Neuron (in vitro differentiated cells): ENCODE measurements at regions not wholly inside any gene's neighbourhood (a gene's known extent, or its start where the extent isn't known, plus 50 kb on each side); places are given as distances from the start of the nearest gene placed in this dataset.
"Not testable (repeated sequence)": the region's sequence is repeated elsewhere in the genome, so short reads cannot be mapped to it uniquely, and the experiment has no call there.

Experiments used
- H2AFZ ChIP-seq: one replicate; pipeline ENCODE4 v1.6.1; 2013; ENCODE audit warnings: low read depth, mild to moderate bottlenecking, inconsistent platforms, low read length, moderate library complexity
- H3K27me3 ChIP-seq: one replicate; pipeline ENCODE4 v1.6.1; 2013; ENCODE audit warnings: low read length; ENCODE audit not compliant: insufficient read depth
- H3K36me3 ChIP-seq: one replicate; pipeline ENCODE4 v1.6.1; 2013; ENCODE audit warnings: low read length; ENCODE audit not compliant: insufficient read depth
- H3K4me1 ChIP-seq: one replicate; pipeline ENCODE4 v1.6.1; 2013; ENCODE audit warnings: low read length; ENCODE audit not compliant: insufficient read depth
- H3K4me3 ChIP-seq: 2 replicates; pipeline ENCODE4 v1.5.1; 2013; ENCODE audit warnings: mild to moderate bottlenecking, low read length, moderate library complexity
- H3K9me3 ChIP-seq: one replicate; pipeline ENCODE4 v1.6.1; 2013; ENCODE audit warnings: low read length

- Histone ChIP-seq H3K4me1 (no peaks in the 10 kb centered on the region), H3K9me3 (no peaks in the 10 kb centered on the region), H2AFZ (no peak overlapping the region), H3K4me3 (no peak overlapping the region), H3K36me3 (no peaks in the 10 kb centered on the region), H3K27me3 (no peaks in the 10 kb centered on the region)
These were observed 73.9 kb upstream of the MFGE8 start for GRCh38 chr15:88986949-88987590.

GRCh38 chr15:88987591-88987933, 74.4 kb upstream of the MFGE8 start:
- no peaks in the 10 kb centered on the region for H3K27me3 ChIP-seq
- H3K9me3 ChIP-seq: no peaks in the 10 kb centered on the region
- no peak overlapping the region for H3K4me3 ChIP-seq
- H3K36me3 ChIP-seq: no peaks in the 10 kb centered on the region
- no peaks in the 10 kb centered on the region for H3K4me1 ChIP-seq
- no peak overlapping the region for H2AFZ ChIP-seq

DNA sequence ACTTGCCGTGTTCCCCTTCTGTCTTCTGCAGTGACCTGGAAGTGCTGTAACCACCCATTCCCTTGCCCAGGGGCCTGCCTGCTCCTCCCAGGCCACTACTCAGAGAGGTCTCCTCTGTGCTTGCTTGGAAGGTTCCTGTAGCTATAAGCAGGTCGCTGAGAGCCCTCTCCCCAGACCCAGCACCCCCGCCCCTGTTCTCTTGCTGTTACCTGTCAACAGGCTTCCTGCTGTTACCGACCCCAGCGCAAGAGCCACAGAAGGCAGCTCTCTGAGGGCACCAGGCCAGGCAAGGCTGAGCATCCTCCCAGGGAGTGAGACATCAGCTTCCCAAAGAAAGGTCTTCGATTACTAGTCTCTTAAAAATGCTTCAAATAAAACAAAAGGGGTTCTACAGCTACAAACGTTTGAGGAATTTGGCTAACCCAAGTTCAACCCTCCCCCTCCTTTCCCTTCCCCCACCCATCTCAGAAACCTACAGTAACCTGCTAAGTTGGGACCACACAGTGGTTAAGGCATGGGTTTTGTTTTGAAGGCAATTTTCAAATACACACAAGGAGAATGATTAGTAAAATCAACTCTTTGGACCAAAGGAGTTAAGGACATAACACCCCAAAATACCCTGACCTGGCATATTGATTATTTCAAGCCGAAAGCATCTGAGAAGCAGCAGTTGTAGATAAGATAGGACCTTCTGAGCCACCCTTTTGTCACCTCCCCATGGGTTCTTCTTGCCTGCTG, 74.9 kb upstream of the MFGE8 start:
- Histone ChIP-seq H2AFZ (no peak overlapping the region), H3K4me3 (no peak overlapping the region), H3K36me3 (no peaks in the 10 kb centered on the region), H3K9me3 (no peaks in the 10 kb centered on the region), H3K27me3 (no peaks in the 10 kb centered on the region), H3K4me1 (no peaks in the 10 kb centered on the region)

- Histone ChIP-seq H3K9me3 (no peaks in the 10 kb centered on the region), H2AFZ (no peak overlapping the region), H3K36me3 (no peaks in the 10 kb centered on the region), H3K4me3 (no peak overlapping the region), H3K4me1 (no peaks in the 10 kb centered on the region), H3K27me3 (peaks cover 2% of the 10 kb centered on the region)
These were observed 76.4 kb upstream of the MFGE8 start for GRCh38 chr15:88989578-88989977.

- no peaks in the 10 kb centered on the region for H3K9me3 ChIP-seq
- no peaks in the 10 kb centered on the region for H3K36me3 ChIP-seq
- H3K4me1 ChIP-seq: no peaks in the 10 kb centered on the region
- H3K27me3 ChIP-seq: peaks cover 2% of the 10 kb centered on the region
- no peak overlapping the region for H2AFZ ChIP-seq
- no peak overlapping the region for H3K4me3 ChIP-seq
These were observed 77.1 kb upstream of the MFGE8 start for GRCh38 chr15:88990185-88990679.

DNA sequence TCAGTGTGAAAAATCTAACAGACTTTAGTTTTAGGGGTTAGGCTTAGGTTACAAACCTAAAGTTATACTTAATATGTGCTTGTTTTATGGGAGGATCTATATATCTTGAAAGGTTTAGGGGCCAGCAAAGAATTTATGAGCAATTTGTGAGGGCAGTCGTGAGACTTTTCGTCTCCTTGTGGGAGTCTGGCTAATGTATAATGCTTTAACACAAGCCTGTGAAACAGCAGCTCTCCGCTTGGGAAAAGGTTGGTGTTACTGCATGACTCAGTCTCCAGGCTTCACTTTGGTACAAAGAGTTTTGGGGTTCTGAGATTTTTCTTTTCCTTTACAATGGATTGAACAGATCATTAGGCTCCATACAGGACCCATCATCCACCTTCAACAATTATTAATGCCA, 79.0 kb upstream of the MFGE8 start:
- Histone ChIP-seq H3K4me1 (no peaks in the 10 kb centered on the region), H3K4me3 (no peak overlapping the region), H3K36me3 (no peaks in the 10 kb centered on the region), H3K27me3 (peaks cover 2% of the 10 kb centered on the region), H2AFZ (no peak overlapping the region), H3K9me3 (no peaks in the 10 kb centered on the region)

GRCh38 chr15:88992912-88993376, 79.8 kb upstream of the MFGE8 start:
- Histone ChIP-seq H3K36me3 (no peaks in the 10 kb centered on the region), H3K27me3 (peaks cover 2% of the 10 kb centered on the region), H2AFZ (no peak overlapping the region), H3K9me3 (no peaks in the 10 kb centered on the region), H3K4me1 (no peaks in the 10 kb centered on the region), H3K4me3 (no peak overlapping the region)

DNA sequence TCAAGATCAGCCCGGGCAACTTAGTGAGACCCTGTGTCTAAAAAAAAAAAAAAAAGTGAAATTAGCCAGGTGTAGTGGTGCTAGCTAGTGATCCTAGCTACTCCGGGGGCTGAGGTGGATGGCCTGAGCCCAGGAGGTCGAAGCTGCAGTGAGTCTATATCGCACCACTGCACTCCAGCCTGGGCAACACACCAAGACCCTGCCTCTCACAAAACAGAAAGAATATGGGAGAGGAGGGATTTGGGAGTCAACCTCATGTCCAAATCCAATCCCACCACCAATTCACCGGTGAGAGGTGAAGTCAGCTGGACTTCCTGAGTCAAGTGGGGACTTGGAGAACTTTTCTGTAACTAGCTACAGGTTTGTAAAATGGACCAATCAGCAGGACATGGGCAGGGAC, 80.5 kb upstream of the MFGE8 start:
- H3K27me3 ChIP-seq: peaks cover 2% of the 10 kb centered on the region
- H2AFZ ChIP-seq: no peak overlapping the region
- H3K9me3 ChIP-seq: no peaks in the 10 kb centered on the region
- no peak overlapping the region for H3K4me3 ChIP-seq
- no peaks in the 10 kb centered on the region for H3K36me3 ChIP-seq
- H3K4me1 ChIP-seq: no peaks in the 10 kb centered on the region

- H3K4me3 ChIP-seq: no peak overlapping the region
- no peaks in the 10 kb centered on the region for H3K9me3 ChIP-seq
- no peaks in the 10 kb centered on the region for H3K36me3 ChIP-seq
- no peaks in the 10 kb centered on the region for H3K4me1 ChIP-seq
- no peak overlapping the region for H2AFZ ChIP-seq
- peaks cover 2% of the 10 kb centered on the region for H3K27me3 ChIP-seq
These were observed 81.1 kb upstream of the MFGE8 start for GRCh38 chr15:88994286-88994685.

DNA sequence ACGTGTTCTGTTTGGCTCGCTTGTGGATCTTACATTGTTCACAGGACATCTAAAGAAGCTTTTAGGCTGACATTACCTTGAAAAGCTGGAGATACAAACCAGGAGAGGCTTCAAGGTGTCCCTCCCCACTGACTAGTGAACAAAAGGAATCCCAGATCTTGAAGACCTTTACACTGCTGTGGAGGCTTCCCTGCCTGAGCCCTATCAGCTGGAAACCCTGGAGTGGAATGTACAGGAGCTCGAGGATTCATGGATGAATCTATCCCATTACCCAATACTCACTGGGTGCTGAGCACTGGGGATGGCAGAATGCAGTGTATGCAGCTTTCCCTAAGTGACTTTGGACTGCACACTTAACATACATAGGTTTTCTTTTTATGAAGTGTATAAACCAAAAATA, 82.3 kb upstream of the MFGE8 start:
- Histone ChIP-seq H3K4me3 (no peak overlapping the region), H2AFZ (no peak overlapping the region), H3K9me3 (no peaks in the 10 kb centered on the region), H3K4me1 (no peaks in the 10 kb centered on the region), H3K36me3 (no peaks in the 10 kb centered on the region), H3K27me3 (peaks cover 2% of the 10 kb centered on the region)

GRCh38 chr15:88997531-88997930, 84.4 kb upstream of the MFGE8 start:
- no peak overlapping the region for H2AFZ ChIP-seq
- no peaks in the 10 kb centered on the region for H3K36me3 ChIP-seq
- H3K4me3 ChIP-seq: no peak overlapping the region
- H3K4me1 ChIP-seq: peaks cover 3% of the 10 kb centered on the region
- no peaks in the 10 kb centered on the region for H3K9me3 ChIP-seq
- H3K27me3 ChIP-seq: peaks cover 2% of the 10 kb centered on the region

DNA sequence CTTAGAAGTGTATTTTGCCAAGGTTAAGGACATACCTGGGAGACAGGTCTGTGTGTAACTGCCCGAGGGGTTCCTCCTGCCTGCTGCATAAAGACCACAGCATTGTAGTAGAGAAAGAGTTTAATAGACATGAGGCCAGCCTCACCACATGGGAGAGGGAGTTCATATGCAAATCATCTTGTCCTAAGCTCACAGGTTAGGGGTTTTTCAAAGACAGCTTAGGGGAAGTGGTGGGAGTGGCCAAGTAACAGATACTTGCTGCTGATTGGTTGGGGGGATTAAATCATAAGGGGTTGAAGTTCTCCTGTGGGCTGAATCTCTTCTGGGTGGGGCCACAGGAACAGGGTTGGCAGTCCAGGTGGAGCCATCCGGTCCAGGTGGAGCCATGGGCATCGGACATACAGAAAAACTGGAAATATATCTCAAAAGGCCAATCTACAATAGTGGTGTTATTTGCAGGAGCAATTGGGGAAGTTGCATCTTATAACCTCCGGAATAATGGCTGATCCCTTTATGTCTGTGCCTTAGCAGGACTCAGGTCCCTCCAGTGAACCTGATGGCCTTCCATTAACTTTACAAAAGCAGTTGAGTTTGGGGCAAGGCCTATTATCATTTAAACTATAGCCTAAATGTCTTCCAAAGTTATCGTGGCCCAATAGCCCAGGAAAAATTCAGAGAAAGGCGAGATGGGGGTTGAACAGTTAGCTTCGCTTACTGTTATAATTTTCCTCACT, 86.0 kb upstream of the MFGE8 start:
- H2AFZ ChIP-seq: no peak overlapping the region
- no peaks in the 10 kb centered on the region for H3K36me3 ChIP-seq

GRCh38 chr15:89001708-89002275, 86.5 kb upstream of the ABHD2 start:
- H2AFZ ChIP-seq, H3K27me3 ChIP-seq, H3K4me3 ChIP-seq, H3K9me3 ChIP-seq, H3K36me3 ChIP-seq, H3K4me1 ChIP-seq: not testable (repeated sequence)

More for the DNA sequence above, 86.0 kb upstream of the MFGE8 start:
- Histone ChIP-seq H3K4me1 (peaks cover 4% of the 10 kb centered on the region), H3K27me3 (peaks cover 2% of the 10 kb centered on the region), H3K4me3 (no peak overlapping the region), H3K9me3 (no peaks in the 10 kb centered on the region)
